HAP-1 (cell line): ENCODE measurements at regions not wholly inside any gene's neighbourhood (a gene's known extent, or its start where the extent isn't known, plus 50 kb on each side); places are given as distances from the start of the nearest gene placed in this dataset.

Experiments
- DNase-seq, 2 experiments: peaks; one replicate each; pipeline ENCODE4 v3.0.0-alpha.2; 2016 to 2020; ENCODE audit warnings: low spot score in 2 of 2
- H3K27me3 ChIP-seq: fragments of 250-450 bp; sonication (Bioruptor Pico); 2 replicates; pipeline ENCODE4 v1.5.1; 2020; ENCODE audit warnings: low read depth, mild to moderate bottlenecking, moderate library complexity
- H3K36me3 ChIP-seq: fragments of 250-450 bp; sonication (Bioruptor Pico); replicated peaks from 2 replicates; pipeline ENCODE4 v1.5.1; 2020; ENCODE audit warnings: mild to moderate bottlenecking
- H3K4me1 ChIP-seq: fragments of 250-450 bp; sonication (Bioruptor Pico); 2 replicates; pipeline ENCODE4 v1.5.1; 2020; ENCODE audit warnings: mild to moderate bottlenecking
- H3K4me3 ChIP-seq: fragments of 250-450 bp; sonication (Bioruptor Pico); 2 replicates; pipeline ENCODE4 v1.5.1; 2020; ENCODE audit warnings: mild to moderate bottlenecking, moderate library complexity
- H3K9me3 ChIP-seq: fragments of 250-450 bp; sonication (Bioruptor Pico); 2 replicates; pipeline ENCODE4 v1.5.1; 2020; ENCODE audit warnings: mild to moderate bottlenecking, moderate library complexity
- in situ Hi-C: fragments of 300-500 bp; cut with MboI; formaldehyde crosslinking; loops from 3 replicates; pipeline ENCODE4 v1.14.3; 2020; ENCODE audit warnings: low sequenced_read_pairs, inconsistent platforms, mixed read lengths

DNA sequence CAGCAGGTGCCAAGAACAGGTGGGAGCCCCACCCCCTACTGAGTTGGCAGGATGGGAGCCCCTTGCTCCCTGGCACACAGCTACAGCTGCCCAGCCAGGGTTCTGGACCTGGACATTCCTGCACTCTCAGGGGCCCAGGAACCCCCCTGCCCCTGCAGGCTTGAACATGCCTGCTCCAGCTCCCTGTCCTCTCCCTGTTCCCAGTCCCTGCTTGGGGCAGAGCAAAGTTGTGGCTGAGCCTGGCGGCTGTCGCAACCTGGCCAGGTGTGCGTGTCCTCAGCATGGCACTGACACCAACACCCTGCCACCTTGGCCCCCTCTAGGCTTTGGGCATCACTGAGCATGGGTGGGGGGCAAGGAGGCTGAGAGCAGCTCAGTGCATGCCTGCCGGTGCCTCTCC, 491.2 kb upstream of the NOX3 start:
- Histone ChIP-seq H3K9me3 (no peaks in the 10 kb centered on the region), H3K27me3 (no peaks in the 10 kb centered on the region), H3K4me1 (no peaks in the 10 kb centered on the region), H3K36me3 (no peaks in the 10 kb centered on the region), H3K4me3 (no peak overlapping the region)
- DNase-seq: no peak
- in situ Hi-C loops: no loop called here

DNA sequence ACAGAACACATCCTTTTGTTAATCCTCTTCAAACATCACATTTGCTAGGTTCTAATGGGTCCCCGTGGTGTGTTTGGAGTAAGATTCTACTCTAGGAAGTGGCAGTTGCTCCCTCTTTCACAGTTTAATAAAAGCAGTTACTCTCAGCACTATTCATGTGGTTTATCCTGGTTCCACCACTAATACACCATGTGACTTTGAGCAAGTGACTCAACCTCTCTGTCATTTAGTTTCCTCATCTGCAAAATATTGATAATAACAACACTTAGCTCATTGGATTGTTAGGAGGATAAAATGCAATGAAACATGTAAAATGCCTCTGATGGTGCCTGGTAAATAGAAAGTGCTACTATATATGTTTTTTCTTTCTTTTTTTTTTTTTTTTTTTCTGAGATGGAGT, 488.0 kb upstream of the NOX3 start:
- in situ Hi-C loops: no loop called here
- Histone ChIP-seq H3K4me3 (no peak overlapping the region), H3K9me3 (no peaks in the 10 kb centered on the region), H3K27me3 (no peaks in the 10 kb centered on the region), H3K4me1 (no peaks in the 10 kb centered on the region), H3K36me3 (no peaks in the 10 kb centered on the region)
- no peak for DNase-seq

DNA sequence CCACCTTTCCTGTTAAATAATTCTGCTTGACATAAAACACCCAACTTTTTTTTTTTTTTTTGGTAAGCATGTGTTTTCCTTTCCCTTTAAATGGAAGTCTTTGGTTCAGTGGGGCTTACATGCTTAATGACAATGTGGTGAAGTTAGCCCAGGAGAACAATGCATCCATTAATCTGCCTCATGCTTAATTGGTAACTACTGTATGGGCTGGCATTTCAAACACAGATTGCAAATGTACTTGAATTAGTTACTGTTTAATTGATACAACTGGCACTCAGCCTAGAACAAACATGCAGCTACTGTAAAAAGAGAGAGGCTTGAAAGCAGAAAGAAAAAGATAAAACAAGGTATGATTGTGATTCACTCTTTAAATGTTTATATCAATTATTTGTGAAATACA, 483.6 kb upstream of the NOX3 start:
- H3K9me3 ChIP-seq: no peaks in the 10 kb centered on the region
- DNase-seq: no peak
- no peak overlapping the region for H3K4me3 ChIP-seq
- no peaks in the 10 kb centered on the region for H3K27me3 ChIP-seq
- in situ Hi-C loops: no loop called here
- H3K36me3 ChIP-seq: no peaks in the 10 kb centered on the region
- no peaks in the 10 kb centered on the region for H3K4me1 ChIP-seq

DNA sequence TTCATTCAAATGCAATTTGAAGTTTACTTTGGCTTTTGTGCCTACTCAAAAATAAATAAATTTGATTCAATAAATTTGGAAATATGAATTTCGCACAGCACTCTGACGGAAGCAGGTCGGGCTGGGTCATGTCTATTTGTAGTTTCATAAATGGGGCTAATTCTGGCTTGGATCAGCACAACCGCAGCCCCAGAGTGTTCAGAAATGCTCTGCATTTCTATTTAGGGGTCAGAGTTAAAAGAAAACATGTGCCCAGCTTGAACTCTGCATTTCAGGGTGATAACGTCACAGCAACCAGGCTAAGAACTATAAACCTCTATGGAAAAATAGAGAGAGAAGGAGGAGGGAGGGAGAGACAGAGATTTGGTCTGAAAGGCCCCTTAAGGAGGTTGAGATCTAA, 480.9 kb upstream of the NOX3 start:
- Histone ChIP-seq H3K36me3 (no peaks in the 10 kb centered on the region), H3K4me3 (no peak overlapping the region)
- in situ Hi-C loops: no loop called here

DNA sequence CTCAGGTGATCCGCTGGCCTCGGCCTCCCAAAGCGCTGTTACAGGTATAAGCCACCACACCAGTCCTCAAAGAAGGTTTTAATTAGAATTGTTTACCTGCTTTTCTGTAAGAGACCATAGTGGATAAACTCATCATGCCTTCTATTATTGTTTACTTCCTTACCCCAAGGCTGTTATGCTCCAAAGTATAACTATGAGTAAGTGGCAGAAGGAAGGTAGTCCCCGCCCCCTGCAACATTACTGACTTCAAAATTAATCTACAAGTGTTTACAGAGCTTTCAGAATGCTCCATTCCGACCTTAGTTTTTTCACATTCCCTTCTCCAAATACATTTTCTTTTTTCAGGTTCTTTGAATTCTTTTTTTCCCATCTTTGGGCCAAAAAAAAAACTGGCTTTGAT, 480.5 kb upstream of the NOX3 start:
- no peaks in the 10 kb centered on the region for H3K27me3 ChIP-seq
- H3K9me3 ChIP-seq: no peaks in the 10 kb centered on the region
- no peak overlapping the region for H3K4me3 ChIP-seq
- no peak for DNase-seq
- in situ Hi-C loops: no loop called here
- H3K36me3 ChIP-seq: no peaks in the 10 kb centered on the region
- H3K4me1 ChIP-seq: no peaks in the 10 kb centered on the region

More for the DNA sequence above, 480.9 kb upstream of the NOX3 start:
- Histone ChIP-seq H3K4me1 (no peaks in the 10 kb centered on the region), H3K9me3 (no peaks in the 10 kb centered on the region), H3K27me3 (no peaks in the 10 kb centered on the region)
- DNase-seq: no peak

DNA sequence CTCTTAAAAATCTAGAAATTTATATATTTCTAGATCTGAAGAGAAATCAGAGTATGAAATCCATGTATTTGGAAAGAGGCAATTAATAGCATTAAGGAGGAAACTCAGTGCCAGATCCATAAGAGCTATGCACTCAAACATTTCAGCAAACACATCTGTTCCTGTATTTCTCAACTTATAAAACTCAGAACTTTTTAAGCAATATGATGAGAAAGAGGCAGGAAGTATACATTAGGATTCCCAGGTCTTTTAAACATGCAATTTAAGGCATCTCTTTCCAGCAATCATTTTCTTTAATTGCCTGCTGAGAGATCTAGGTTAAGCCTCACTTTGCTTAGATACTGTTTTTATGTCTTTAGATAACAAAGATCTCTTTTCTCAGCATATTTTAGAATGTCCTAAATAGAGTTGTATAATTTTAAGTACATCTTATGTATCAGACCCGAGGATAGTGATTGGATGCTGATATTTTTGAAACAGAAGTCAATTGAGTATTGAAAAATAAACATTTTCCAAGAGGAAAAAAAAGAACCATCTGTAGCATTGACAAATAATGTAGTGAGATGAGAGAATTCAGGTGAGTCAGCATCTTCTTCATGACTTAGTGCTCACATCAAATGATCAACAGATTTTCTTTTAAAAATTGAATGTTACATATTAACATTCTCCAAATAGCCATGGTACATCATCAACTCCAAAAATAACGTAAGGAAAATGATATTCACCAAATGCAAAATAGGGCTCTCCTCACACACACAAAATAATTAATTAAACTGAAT, 461.4 kb upstream of the NOX3 start:
- Histone ChIP-seq H3K36me3 (no peaks in the 10 kb centered on the region), H3K4me3 (no peak overlapping the region), H3K9me3 (no peaks in the 10 kb centered on the region), H3K27me3 (no peaks in the 10 kb centered on the region), H3K4me1 (no peaks in the 10 kb centered on the region)
- in situ Hi-C loops: no loop called here
- no peak for DNase-seq

DNA sequence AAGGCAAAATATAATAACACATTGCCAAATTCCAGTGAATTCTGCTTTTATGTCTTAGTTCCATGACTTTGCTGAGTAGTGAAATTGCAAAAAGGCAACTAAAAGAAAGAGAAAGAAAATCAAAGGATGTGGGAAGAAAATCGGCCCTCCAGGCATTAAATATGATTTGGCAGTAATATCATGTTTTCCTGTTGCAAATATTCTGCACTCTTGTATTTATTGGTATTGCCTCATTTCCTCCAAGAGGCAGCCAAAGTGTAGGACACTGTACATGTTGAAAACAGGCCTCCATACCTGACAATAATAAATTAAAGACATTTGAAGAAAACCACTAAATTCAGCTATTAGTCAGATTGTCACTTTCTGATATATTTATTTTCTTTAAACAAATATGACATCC, 460.0 kb upstream of the NOX3 start:
- no peak for DNase-seq
- H3K27me3 ChIP-seq: no peaks in the 10 kb centered on the region
- H3K9me3 ChIP-seq: no peaks in the 10 kb centered on the region
- no peak overlapping the region for H3K4me3 ChIP-seq
- in situ Hi-C loops: no loop called here
- H3K36me3 ChIP-seq: no peaks in the 10 kb centered on the region
- no peaks in the 10 kb centered on the region for H3K4me1 ChIP-seq

DNA sequence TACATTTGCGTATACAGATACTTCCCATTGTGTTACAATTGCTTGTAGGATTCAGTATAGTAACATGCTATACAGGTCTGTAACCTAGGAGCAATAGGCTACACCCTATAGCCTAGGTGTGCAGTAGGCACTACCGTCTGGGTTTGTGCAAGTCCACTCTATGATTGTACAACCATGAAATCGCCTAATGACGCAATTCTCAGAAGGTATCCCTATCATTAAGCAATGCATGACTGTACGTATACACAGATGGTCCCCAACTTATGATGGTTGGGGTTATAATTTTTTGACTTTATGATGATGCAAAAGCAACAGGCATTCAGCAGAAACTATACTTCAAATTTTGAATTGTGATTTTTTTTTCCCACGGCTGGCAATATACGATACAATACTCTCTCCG, 458.2 kb upstream of the NOX3 start:
- no peaks in the 10 kb centered on the region for H3K36me3 ChIP-seq

DNA sequence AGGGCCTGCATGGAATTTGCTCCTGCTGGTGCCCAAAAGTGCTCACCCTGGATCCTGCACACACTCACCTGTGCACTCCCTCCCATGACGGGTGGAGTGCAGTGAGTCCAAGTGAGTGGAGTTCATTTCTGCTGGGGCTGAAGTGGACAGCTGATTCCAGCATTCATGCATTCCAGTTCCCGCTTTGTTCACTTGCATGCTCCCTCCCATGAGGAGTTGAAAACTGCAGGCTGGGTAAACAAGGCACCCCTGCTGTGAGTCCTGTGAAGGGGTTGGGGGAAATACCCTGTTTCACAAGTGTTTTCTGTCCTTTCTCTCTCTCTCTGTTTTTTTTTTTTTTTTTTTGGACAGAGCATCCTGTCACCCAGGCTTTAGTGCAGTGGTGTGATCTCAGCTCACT, 454.1 kb upstream of the NOX3 start:
- in situ Hi-C loops: no loop called here
- Histone ChIP-seq H3K4me3 (no peak overlapping the region), H3K36me3 (no peaks in the 10 kb centered on the region), H3K27me3 (no peaks in the 10 kb centered on the region), H3K4me1 (no peaks in the 10 kb centered on the region), H3K9me3 (no peaks in the 10 kb centered on the region)
- DNase-seq: no peak

More for the DNA sequence above, 458.2 kb upstream of the NOX3 start:
- in situ Hi-C loops: no loop called here
- H3K9me3 ChIP-seq: no peaks in the 10 kb centered on the region
- DNase-seq: no peak
- H3K4me1 ChIP-seq: no peaks in the 10 kb centered on the region
- no peaks in the 10 kb centered on the region for H3K27me3 ChIP-seq
- H3K4me3 ChIP-seq: no peak overlapping the region

DNA sequence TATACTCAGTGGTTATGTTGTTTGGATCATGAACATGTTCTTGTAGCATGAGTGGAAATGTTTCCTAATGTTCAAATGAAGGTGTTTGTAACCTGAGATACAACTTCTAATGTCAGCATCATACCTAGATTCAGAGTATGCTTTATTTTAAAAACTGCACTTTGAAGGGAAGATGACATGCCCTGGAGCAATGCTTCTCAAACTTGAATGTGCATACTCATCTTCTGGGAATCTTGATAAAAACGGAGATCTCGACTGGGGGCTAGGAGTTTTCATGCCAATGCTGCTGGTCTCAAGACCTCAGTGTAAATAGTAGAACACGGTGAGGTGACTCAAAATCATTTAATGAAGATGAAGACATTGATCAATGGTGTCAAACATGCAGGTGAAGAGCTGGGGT, 440.0 kb upstream of the NOX3 start:
- Histone ChIP-seq H3K36me3 (no peaks in the 10 kb centered on the region), H3K4me3 (no peak overlapping the region), H3K9me3 (no peaks in the 10 kb centered on the region), H3K4me1 (no peaks in the 10 kb centered on the region), H3K27me3 (no peaks in the 10 kb centered on the region)
- in situ Hi-C loops: no loop called here
- no peak for DNase-seq

DNA sequence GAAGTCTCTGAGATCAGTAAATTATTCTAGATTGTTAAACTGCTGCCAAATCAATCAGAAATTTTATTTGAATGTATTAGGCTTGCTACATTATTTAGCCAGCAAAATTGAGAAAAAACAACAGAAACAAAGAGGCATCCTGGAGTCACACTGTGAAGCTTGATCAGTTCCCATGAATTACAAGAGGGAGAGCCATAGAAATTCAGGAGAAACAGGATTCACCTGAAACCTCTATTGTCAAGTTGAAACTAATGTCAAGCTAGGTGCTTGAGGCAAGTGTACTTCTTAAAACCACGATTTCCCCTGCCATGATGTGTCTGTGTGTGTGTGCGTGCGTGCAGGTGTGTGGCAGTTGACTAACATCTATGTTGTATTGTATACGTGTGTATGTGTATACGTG, 439.1 kb upstream of the NOX3 start:
- H3K27me3 ChIP-seq: no peaks in the 10 kb centered on the region
- no peak overlapping the region for H3K4me3 ChIP-seq
- no peaks in the 10 kb centered on the region for H3K4me1 ChIP-seq
- no peak for DNase-seq
- H3K9me3 ChIP-seq: no peaks in the 10 kb centered on the region
- no peaks in the 10 kb centered on the region for H3K36me3 ChIP-seq
- in situ Hi-C loops: no loop called here

DNA sequence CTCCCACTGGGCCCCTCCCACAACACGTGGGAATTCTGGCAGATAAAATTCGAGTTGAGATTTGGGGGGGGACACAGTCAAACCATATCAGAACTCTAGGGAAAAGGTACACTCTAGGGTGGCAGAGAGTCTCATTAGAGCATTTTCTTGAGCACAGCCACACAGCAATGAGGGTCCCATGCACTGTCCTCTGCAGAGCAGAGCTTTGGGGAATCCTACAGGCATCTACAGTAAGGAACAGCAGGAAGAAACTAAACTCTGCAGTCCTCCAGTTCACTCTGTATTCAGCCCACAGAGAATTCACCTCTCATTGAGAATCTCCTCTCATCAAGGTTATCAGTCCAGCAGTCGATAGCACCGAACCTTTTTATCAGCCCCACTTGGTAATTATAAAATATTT, 438.6 kb upstream of the NOX3 start:
- DNase-seq: no peak
- Histone ChIP-seq H3K27me3 (no peaks in the 10 kb centered on the region), H3K9me3 (no peaks in the 10 kb centered on the region), H3K4me1 (no peaks in the 10 kb centered on the region), H3K4me3 (no peak overlapping the region), H3K36me3 (no peaks in the 10 kb centered on the region)
- in situ Hi-C loops: no loop called here

DNA sequence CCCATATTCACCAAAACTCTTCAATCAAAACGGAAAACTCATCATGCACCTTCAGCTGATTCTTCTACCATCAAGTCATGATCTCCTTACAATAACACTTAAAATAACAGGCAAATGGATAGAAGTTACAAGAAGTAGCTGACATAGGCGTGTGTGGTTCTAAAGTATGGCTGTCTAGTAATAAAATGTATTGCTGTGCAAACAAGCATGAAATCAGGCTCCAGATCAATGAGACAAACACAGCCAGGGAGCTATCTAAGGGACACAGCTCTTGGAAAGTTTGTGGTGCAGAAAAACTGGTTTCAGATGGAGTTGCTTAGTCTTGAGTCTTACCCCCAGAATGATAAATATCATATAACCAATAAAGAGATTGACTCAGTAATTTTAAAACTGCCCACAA, 434.8 kb upstream of the NOX3 start:
- Histone ChIP-seq H3K27me3 (no peaks in the 10 kb centered on the region), H3K9me3 (no peaks in the 10 kb centered on the region), H3K4me1 (no peaks in the 10 kb centered on the region), H3K4me3 (no peak overlapping the region), H3K36me3 (no peaks in the 10 kb centered on the region)
- DNase-seq: no peak
- in situ Hi-C loops: no loop called here

DNA sequence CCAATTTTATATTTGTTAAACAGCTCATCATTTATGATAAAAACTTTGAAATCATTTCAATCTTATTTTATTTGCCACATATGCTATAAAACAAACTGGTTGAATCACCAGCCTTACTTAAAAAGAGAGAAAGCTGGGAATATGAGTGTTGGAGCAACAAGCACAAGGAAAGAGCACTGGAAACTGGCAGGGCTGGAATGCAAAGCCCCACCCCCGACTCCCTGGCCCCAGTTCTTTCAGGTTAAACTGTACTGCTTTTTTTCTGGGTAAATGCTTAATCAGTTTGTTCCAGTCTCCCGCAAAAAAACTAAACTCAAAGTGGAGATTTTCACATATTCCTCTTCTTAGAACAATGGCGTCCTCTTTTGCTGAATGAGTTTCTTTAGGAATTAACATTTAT, 433.8 kb upstream of the NOX3 start:
- H3K36me3 ChIP-seq: no peaks in the 10 kb centered on the region
- H3K4me3 ChIP-seq: no peak overlapping the region
- in situ Hi-C loops: no loop called here
- H3K27me3 ChIP-seq: no peaks in the 10 kb centered on the region
- H3K4me1 ChIP-seq: no peaks in the 10 kb centered on the region
- H3K9me3 ChIP-seq: no peaks in the 10 kb centered on the region
- DNase-seq: no peak

DNA sequence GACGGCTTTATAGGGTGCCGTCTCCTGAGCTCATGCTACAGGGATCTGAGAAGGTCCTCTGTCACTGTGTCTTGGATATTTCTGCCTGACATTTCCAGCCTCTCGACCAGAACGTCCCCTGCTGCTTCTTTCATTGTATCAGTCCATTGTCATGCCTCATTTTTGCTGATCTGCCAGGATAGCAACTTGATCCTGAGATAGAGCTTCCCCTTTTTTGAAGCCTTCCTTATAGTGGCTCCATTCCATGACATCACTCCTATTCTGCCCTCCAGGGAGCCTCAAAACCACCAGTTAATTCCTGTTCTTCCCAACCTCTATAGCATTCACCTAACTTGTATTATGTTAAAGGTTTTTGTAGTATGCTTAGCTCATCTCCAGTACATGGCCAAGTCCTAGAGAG, 431.8 kb upstream of the NOX3 start:
- Histone ChIP-seq H3K4me1 (no peaks in the 10 kb centered on the region), H3K36me3 (no peaks in the 10 kb centered on the region), H3K4me3 (no peak overlapping the region), H3K9me3 (no peaks in the 10 kb centered on the region), H3K27me3 (no peaks in the 10 kb centered on the region)
- in situ Hi-C loops: no loop called here
- no peak for DNase-seq
